GM19238 (cell line): ENCODE measurements at regions not wholly inside any gene's neighbourhood (a gene's known extent, or its start where the extent isn't known, plus 50 kb on each side); places are given as distances from the start of the nearest gene placed in this dataset.

Experiments
- DNase-seq: peaks from one replicate; pipeline ENCODE4 v3.0.0; 2011; ENCODE audit warnings: low spot score; ENCODE audit not compliant: insufficient read length

DNA sequence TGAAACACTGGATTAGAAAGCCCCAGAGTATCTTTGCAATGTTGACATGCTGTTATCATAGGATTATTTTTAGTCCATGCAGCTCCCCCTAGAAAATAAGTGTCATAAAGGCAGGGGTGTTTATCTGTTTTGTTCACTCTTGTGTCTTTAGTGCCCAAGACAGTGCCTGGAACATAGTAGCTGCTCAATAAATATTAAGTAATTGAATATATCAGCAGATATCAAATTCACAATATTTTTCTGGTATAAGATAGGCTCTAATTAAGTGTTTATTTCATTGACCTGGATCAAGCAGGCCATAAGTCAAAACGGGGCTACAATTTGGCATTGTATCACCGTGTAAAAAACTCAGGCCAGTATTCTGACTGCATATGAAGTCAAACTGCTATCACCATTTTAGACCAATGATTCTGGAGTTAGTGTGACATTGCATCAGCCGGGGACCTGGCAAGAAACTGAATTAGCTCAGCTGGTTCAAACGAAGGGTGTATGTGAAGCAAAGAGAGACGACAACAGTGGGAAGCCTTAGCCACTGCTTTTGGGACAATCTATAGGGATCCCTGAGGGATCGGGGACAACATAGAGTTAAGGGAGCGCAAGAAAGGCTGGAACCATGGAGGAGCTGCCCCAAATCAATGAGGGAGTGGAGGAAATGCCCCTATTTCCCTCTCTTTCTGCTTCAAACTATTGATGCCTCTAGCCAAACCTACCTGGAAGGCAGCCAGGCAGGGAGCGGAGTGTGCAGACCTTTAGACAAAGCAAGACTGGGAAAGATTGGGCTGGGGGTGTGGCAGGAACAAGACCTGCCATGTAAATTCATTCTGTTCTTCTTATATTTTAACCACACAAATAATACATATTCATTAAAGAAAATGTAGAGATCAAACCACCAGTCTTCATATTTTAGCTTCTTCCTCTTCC, 112.2 kb downstream of the PLEKHG1 start:
- DNase-seq, result no peak

DNA sequence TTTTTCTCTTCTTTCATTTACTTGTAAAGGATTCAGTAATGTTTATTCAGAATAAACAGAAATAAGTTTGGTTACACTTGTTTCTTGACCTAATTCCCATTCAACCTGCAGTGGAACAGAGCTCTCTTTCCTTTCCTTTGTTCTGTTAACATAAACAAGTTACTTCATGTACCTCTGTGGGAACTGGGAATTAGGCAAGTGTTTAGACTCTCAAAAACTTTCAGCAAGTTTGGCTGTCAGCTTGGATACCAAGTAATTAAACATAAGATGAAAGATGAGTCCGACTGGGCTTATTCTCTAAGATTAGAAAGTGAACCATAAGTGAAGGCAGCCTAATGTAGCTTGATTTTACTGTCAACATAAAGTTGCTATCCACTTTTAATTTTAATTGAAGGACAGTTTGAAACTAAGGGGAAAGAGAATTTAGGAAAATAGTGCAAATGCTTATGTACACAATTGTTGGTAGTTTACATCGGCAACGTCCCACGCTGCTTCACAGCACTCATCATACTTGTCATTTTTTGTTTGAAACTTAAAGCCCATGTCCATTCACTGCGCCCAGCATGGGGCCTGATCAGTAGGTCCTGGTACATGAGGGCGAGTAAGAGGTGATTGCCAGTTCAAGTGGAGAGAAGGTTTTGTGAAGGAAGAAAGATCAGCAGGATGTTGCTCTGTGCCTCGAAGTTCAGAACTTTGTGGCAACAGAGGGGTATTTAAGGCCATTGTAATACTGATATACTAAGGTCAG, 113.0 kb downstream of the PLEKHG1 start:
- DNase-seq, result no peak

DNA sequence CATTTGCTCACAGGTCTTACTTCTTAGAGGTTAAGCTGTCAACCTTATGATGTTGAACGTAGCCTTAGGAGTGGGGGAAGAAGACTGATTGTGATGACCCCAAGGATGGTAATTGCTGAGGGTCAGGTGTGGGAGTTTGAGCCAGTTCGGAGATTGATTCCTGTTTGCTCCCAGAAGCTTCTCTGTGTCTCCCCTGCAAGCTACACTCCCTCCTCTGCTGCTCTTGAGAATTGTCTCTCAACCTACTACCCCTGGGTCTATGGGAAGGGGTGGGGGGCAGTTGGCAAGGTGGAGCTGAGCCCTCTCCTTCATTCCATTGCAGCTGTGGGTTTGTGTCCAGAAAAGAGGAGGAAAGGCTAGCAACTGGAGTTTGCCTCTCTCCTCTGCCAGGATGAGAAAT, 113.8 kb downstream of the PLEKHG1 start:
- DNase-seq, result no peak

GRCh38 chr6:150713931-150714330, 114.2 kb downstream of the PLEKHG1 start:
- DNase-seq, result no peak

DNA sequence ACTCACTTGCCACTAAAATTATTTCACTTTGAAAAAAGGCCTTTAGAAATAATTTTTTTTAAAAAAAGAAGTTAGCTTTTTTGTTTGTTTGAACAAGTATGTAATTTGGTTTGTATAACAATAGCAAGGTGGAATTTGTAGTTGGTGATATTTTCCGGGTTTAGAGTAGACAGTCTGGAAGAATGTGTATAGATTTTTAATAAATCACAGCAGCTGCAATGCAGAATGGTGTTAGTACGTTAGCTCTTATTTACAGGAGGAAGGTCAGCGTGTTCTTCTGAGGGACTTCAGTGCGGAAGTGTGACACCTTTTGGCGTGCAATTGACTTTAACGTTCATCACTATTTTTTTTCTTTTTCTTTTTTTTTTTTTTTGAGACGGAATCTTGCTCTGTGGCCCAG, 115.4 kb downstream of the PLEKHG1 start:
- no peak for DNase-seq

DNA sequence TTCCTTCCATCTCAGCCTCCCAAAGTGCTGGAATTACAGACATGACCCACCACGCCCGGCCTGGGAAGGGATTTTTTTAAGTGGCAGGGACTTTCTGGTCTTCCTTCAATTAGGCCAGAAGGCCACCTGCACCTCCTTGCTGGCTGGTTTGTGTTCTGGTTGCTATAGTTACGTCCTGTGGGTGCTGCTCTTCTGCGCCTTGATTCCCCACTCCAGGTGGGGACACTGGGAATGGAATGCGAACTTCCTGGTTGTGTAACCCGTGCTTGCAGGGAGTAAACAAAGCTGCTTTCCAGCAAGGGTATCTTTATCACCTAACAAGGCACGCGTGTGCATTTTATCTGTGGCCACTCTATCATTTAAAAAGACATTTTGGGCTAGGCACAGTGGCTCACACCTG, 117.7 kb downstream of the PLEKHG1 start:
- DNase-seq, result no peak

DNA sequence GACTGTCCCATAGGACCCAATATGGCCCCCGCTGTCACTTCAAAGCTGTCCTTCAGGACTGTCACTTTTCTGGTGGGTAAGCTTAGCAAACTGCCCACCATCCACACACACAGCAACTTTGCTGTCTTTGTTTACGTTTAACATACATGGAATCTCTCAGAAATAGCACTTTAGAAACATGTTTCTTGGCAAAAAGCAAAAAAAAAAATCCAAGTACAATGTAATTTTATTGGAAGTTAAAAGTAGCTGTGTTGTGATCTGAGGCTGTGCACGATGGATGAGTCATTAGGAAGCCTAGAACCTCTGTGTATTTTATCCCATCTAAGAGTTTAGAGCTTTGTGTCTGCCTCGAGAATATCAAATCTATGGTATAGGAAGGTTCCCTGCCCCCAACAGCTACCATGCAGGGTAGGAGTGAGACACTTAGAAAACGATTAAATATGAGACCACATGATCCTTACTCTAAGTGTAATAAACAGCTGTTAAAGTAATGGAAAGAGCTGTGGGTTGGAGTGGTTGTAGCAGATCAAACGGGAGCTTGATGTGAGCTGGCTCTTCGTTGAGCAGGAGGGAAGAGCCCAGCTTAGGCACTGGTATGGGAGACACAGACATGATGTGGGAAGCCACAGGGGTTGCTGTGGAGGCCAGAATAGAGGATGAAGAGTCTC, 119.5 kb downstream of the PLEKHG1 start:
- DNase-seq, result no peak

- no peak for DNase-seq
These were observed 120.1 kb downstream of the PLEKHG1 start for GRCh38 chr6:150719831-150720230.

- DNase-seq, result peak; percentile 37
These were observed 121.1 kb downstream of the PLEKHG1 start for GRCh38 chr6:150720774-150721233.

GRCh38 chr6:150721418-150722266, 122.0 kb downstream of the PLEKHG1 start:
- DNase-seq, result no peak

- DNase-seq, result no peak
These were observed 123.1 kb downstream of the PLEKHG1 start for GRCh38 chr6:150722614-150723344.

DNA sequence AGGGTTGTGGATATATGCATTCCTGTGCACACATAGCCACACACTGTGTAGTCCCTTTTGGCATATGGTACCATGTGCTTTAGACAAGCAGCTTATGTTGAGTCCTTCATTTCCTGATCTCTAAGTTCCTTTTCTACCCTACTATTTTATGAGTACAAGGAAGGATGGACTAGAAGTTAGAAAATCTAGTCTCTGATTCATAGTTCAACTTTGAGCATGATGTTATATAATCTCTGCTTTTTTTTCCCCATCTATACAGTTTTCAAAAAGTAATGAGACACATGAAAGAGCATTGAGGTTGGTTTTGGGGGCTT, 123.6 kb downstream of the PLEKHG1 start:
- no peak for DNase-seq

DNA sequence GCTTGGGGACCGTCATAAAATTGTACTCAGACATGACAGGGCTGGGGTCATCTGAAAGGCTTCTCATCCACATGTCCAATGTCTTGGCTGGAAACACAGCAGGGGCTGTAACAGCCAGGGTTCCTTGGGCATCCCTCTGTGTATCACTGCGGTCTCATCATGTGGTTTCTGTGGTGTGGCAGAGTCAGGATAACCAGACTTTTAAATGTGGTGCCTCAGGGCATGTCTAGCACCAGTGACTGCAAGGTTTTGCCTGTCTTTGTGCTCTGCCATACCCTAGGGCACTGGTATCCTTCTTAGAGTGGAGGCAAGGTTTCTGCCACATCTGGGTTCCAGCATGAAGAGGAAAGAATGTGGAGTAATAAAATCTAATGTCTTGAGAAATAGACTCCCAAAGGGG, 124.2 kb downstream of the PLEKHG1 start:
- no peak for DNase-seq

DNA sequence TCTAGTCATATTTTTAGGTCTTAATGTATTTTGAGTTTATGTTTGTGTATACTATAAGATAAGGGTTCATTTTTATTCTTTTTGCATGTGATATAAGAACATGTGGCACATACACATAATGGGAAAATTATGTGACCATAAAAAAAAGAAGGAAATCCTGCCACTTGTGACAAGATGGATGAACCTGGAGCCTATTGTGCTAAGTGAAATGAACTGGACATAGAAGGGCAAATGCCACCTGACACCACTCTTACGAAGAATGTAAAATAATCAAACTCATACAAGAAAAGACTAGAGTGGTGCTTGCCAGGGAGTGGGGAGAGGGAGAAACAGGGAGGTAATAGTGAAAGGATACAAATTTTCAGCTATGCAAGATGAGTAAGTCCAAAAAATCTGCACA, 126.1 kb downstream of the PLEKHG1 start:
- no peak for DNase-seq

DNA sequence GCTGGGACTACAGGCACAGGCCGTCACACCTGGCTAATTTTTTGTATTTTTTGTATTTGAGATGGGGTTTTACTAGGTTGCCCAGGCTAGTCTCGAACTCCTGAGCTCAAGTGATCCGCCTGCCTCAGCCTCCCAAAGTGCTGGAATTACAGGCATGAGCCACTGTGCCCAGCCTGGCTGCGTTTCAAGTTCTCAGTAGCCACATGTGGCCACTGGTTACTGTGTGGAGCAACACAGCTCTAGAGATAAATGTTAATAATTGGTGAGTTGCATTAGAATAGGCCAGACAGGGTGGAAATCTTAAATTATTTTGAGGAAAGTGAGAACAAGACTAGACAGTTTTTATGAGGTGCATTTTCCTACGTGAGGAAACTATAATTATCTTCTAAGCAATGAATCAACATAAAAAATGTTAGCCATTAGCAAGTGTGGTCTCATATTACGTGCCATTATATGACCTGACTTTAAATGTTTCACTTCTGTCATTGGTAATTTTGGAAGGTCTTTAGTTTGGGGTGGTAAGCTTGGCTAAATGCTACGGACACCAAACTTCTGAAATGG, 129.6 kb downstream of the PLEKHG1 start:
- DNase-seq, result no peak

- DNase-seq, result no peak
These were observed 131.2 kb downstream of the PLEKHG1 start for GRCh38 chr6:150730801-150731457.

DNA sequence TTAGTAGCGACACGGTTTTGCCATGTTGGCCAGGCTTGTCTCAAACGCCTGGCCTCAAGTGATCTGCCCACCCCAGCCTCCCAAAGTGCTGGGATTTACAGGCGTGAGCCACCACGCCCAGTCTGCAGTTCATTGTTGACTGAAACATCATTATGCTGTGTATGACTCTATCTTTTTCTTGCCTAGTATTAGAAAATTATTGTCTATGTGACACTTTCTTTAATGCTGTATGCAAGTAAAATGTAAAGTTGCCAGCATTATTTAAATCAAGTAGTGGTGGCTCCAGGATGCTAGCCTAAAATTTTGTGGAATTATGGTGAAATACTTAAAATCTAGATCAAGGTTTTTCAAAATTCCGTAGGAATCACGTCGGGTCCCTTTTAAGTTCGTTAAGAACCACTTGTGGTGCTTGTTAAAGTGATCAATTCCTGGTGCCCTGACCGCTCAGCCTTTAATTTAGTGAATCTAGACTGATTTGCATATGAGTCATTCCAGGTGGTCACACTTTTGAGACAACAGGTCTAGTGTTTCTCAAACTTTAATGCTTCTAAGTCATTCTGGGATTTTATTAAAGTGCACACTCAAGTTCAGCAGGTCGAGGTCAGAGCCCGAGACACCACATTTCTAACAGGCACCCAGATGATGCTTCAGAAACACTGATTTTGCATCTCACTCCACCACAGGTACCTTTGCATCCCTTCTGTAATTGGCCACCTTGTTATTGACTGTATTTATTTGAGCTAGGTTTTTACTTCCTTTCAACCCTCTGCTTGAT, 132.6 kb upstream of the MTHFD1L start:
- no peak for DNase-seq

- no peak for DNase-seq
These were observed 131.8 kb upstream of the MTHFD1L start for GRCh38 chr6:150733726-150734125.

DNA sequence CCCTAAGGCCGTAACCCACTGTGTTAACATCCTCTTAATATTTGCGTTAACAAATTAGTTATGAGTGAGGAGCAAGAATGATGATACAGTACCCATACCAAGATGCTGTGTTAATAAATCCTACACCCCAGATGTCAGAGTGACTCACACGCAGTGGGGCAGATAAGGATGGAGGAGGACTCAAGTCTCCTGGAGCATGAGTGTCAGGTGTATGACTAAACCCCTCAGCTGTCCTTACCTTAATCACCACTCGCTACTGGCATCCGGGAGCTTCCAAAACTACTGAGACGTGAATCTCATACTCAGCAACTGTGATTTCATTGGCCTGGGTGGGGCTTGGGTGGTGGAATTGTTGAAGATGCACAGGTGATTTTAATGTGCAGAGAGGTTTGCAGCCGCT, 131.3 kb upstream of the MTHFD1L start:
- DNase-seq, result no peak
